ENCODE measurements at regions not wholly inside any gene's neighbourhood (a gene's known extent, or its start where the extent isn't known, plus 50 kb on each side); places are given as distances from the start of the nearest gene placed in this dataset.

DNA sequence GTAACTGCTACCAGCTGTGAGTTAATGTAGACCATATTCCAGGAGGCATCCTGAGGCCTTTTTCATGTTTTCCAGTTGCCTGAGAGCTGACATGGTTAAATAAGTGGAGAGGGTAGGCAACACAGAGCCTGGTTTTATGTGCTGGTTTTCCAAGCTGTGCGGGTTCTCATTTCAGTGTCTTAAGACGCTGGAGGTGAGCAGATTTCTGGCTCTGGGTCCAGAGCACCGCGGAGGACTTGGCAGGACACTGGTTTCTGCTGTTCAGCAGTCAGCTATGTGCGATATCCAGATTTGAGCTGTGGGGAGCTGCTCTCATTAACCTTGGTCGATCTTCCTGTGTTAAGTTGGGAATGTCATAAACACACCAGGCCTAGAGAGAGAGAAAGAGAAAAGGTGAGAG is 680.8 kb downstream of the BCL11B start:
- TF ChIP-seq, protein P1, sequence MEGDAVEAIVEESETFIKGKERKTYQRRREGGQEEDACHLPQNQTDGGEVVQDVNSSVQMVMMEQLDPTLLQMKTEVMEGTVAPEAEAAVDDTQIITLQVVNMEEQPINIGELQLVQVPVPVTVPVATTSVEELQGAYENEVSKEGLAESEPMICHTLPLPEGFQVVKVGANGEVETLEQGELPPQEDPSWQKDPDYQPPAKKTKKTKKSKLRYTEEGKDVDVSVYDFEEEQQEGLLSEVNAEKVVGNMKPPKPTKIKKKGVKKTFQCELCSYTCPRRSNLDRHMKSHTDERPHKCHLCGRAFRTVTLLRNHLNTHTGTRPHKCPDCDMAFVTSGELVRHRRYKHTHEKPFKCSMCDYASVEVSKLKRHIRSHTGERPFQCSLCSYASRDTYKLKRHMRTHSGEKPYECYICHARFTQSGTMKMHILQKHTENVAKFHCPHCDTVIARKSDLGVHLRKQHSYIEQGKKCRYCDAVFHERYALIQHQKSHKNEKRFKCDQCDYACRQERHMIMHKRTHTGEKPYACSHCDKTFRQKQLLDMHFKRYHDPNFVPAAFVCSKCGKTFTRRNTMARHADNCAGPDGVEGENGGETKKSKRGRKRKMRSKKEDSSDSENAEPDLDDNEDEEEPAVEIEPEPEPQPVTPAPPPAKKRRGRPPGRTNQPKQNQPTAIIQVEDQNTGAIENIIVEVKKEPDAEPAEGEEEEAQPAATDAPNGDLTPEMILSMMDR (IDR thresholded peaks at IDR 0.05; ENCODE audit: poor library complexity): no peak
- TF ChIP-seq EZH2phosphoT487 (IDR thresholded peaks at IDR 0.05; ENCODE audit: low read depth, severe bottlenecking, unreplicated experiment) (no peak), EZH2 (IDR thresholded peaks at IDR 0.05; ENCODE audit: borderline replicate concordance) (no peak)
